ENCODE measurements at regions not wholly inside any gene's neighbourhood (a gene's known extent, or its start where the extent isn't known, plus 50 kb on each side); places are given as distances from the start of the nearest gene placed in this dataset.
"Not testable (repeated sequence)": the region's sequence is repeated elsewhere in the genome, so short reads cannot be mapped to it uniquely, and the experiment has no call there.

DNA sequence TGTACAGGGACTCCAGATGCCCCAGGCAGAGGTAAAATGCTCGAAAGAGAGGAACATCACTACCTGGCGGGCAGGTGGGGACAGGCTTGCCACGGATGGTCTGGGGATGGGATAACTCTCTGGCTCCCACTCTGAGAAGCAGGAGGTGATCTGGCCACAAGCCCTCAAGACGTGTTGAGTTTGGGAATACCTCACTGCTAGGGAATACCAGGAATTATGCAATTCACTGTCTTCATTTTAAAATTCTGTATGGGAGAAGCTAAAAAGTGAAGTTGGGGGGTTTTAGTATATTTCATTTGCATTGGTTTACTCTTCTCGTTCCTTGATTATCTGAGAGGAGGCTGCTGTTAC lies 510.4 kb downstream of the CCDC171 start:
- Mint-ChIP-seq H3K27me3 (ENCODE audit: low read depth) (no peaks in the 10 kb centered on the region), H3K36me3 (ENCODE audit: insufficient read depth in 2 of 2) (no peaks in the 10 kb centered on the region), H3K9me3 (peaks cover 0 to 4% of the 10 kb centered on the region in 2 donors), H3K4me3 (no peak overlapping the region), H3K4me1 (ENCODE audit: low read depth) (peaks cover 23% of the 10 kb centered on the region), H3K27ac (no peak overlapping the region)
- ATAC-seq (replicated peaks in 1 of 2) (no peak), DNase-seq (no peak)

DNA sequence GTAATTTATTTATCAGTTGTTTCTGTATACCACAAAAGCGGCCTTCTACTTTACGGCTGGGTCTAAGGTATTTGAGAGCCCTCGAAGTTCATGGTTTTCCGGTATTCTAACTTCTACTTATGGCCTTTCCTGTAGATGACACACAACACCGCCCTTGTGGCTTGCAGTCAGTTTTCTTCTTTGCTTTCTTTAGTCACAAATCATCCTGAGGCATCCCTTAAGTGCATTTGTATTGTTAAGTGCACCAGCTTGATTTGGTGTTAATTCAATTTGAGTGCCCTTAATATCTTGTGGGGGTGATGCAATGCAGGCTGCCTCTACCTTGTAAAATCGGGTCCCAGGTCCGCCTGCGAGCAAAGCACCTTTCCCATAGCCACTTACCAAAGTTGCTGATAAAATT lies 511.9 kb downstream of the CCDC171 start:
- no peaks in the 10 kb centered on the region for H3K27me3 Mint-ChIP-seq (ENCODE audit: low read depth)
- no peaks in the 10 kb centered on the region for H3K36me3 Mint-ChIP-seq (ENCODE audit: insufficient read depth in 2 of 2)
- ATAC-seq (replicated peaks in 1 of 2), result no peak
- H3K4me1 Mint-ChIP-seq (ENCODE audit: low read depth), result peaks cover 13% of the 10 kb centered on the region
- no peak overlapping the region for H3K4me3 Mint-ChIP-seq
- H3K9me3 Mint-ChIP-seq, result peaks cover 2 to 4% of the 10 kb centered on the region in 2 donors
- DNase-seq, result no peak
- H3K27ac Mint-ChIP-seq, result no peak overlapping the region

DNA sequence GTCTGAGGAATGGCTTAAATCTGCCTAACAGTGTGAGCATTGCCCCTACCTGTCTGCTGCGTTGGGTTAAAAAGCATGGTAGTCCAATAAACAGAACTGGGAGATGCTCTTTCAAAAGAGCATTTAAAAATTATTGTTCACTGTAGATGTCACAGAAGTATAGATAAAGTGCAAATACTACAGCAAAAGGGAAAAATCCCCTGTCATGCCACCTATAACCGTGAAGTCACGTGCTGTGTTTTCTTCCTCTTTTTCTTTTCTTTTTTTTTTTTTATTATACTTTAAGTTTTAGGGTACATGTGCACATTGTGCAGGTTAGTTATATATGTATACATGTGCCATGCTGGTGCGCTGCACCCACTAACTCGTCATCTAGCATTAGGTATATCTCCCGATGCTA lies 513.4 kb downstream of the CCDC171 start:
- H3K4me3 Mint-ChIP-seq; H3K27ac Mint-ChIP-seq; H3K9me3 Mint-ChIP-seq; H3K4me1 Mint-ChIP-seq (ENCODE audit: low read depth); H3K36me3 Mint-ChIP-seq (ENCODE audit: insufficient read depth in 2 of 2); ATAC-seq (replicated peaks in 1 of 2); H3K27me3 Mint-ChIP-seq (ENCODE audit: low read depth); DNase-seq: not testable (repeated sequence)

DNA sequence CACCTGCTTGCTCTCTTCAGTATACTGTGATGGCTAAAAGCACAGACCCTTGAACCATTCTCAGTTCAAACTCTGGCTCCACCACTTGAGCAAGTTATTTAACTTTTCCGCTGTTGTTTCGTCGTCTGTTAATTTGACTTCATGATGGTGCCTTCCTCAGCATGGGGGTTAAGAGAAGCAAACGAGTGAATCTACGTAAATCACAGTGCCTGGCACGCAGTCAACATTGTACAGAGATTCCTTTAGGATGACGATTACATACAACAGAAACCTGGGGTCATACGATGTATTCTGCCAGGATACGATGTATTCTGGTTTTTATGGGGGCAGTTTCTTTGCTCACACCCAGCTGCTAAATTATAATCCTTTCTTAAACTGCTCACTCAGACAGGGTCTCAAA lies 515.6 kb downstream of the CCDC171 start:
- Mint-ChIP-seq H3K9me3 (peaks cover 2 to 4% of the 10 kb centered on the region in 2 donors), H3K27me3 (ENCODE audit: low read depth) (peaks cover 7% of the 10 kb centered on the region), H3K4me1 (ENCODE audit: low read depth) (no peaks in the 10 kb centered on the region), H3K4me3 (no peak overlapping the region), H3K27ac (no peak overlapping the region), H3K36me3 (ENCODE audit: insufficient read depth in 2 of 2) (no peaks in the 10 kb centered on the region)
- no peak for ATAC-seq (replicated peaks in 1 of 2)
- DNase-seq, result no peak

DNA sequence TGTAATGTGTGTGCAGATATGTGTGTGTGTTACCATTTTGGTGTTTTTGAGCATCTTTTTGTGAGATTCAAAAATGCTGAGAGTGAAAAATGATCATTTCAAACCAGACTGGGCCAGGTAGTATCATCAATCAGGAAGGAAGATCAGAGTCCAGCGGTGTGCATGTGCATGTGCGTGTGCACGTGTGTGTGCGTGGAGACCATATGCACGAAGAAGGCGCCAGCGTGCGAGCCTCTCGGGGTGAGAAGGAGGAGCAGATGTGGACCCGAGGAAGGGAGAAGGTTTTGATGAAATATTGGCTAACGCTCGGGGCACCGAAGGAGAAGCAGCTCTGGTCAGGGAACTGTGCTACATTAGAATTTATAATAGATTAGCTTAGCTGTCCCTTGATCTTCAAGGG lies 516.4 kb downstream of the CCDC171 start:
- H3K27me3 Mint-ChIP-seq (ENCODE audit: low read depth), result peaks cover 7% of the 10 kb centered on the region
- DNase-seq (no peak), ATAC-seq (replicated peaks in 1 of 2) (no peak)
- H3K36me3 Mint-ChIP-seq (ENCODE audit: insufficient read depth in 2 of 2), result no peaks in the 10 kb centered on the region
- peaks cover 4 to 5% of the 10 kb centered on the region in 2 donors for H3K9me3 Mint-ChIP-seq
- no peaks in the 10 kb centered on the region for H3K4me1 Mint-ChIP-seq (ENCODE audit: low read depth)
- no peak overlapping the region for H3K4me3 Mint-ChIP-seq
- H3K27ac Mint-ChIP-seq, result no peak overlapping the region

DNA sequence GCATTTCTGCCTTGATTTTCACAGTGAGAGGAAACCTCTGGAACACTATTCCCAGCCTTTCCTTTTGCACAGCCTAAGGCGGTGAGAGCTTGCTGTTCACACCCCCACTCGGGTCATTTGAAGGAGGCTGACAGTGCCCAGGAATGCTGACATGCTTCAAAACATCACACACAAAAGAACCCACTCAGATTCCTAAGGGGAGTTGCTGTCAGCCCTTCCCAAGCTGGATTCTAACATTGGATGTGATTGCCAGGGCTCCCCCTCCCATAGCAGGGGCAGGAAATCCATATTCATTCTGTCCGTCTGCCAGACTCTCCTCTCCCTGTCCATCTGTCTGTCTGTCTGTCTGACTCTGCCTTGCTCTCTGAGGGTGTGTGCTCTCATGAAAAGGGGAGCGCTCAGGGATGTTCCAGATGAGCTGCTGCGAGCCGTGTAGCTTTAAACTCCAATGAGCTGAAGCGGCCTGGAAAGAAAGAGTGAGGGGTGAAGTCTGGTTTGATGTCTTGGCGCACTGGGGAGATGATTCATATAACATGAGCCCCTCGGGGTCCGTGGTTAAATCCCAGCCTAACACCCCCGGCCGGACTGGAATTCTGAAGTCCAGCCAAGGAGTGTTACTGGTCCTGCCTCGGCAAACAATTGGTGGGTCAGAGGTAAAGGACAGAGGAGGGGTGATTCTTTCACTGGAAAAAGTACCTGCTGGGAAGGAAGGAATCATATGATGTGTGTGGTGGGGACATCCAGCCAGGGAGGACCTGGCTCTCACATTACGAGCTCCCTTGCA lies 517.0 kb downstream of the CCDC171 start:
- DNase-seq (no peak), ATAC-seq (replicated peaks in 1 of 2) (no peak)
- Mint-ChIP-seq H3K9me3 (peaks cover 4 to 5% of the 10 kb centered on the region in 2 donors), H3K27me3 (ENCODE audit: low read depth) (peaks cover 7% of the 10 kb centered on the region), H3K36me3 (ENCODE audit: insufficient read depth in 2 of 2) (no peaks in the 10 kb centered on the region), H3K4me1 (ENCODE audit: low read depth) (no peaks in the 10 kb centered on the region), H3K4me3 (no peak overlapping the region), H3K27ac (no peak overlapping the region)

DNA sequence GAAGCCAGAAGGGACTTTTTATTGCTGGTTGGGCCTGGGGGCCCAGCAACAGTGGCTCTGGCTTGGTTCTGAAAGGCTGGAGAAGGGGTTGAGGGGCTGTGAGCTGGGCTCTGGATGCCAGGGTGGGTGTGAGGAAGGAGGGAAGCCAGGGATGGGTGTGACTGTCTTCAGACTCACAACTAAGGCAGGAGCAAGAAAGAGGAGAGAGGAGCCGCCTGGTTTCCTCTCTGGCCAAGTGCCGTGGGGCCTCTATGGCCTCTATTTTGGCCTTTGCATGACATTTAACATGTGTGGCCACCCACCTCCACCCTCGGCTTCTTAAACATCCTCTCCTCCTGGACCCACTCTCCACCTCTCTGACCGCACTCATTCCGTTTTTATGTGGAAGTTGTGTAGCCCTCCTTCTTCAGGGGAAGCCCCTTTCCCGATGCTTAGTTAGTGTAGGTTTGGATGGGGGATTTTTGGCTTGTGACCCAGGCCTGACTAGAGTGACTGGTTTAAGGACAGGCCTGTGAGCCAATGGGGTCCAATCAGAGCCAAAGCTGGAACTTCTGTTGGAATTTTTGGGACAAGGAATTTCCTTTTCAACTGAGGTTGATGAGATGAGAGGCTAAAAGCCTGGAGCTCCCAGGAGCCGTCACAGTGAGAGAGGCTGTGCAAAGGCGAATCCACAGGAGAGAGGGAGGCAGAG lies 517.8 kb downstream of the CCDC171 start:
- Mint-ChIP-seq H3K9me3 (peaks cover 4 to 5% of the 10 kb centered on the region in 2 donors), H3K4me1 (ENCODE audit: low read depth) (no peaks in the 10 kb centered on the region), H3K36me3 (ENCODE audit: insufficient read depth in 2 of 2) (no peaks in the 10 kb centered on the region), H3K27ac (no peak overlapping the region), H3K4me3 (no peak overlapping the region), H3K27me3 (ENCODE audit: low read depth) (peaks cover 7% of the 10 kb centered on the region)
- no peak for ATAC-seq (replicated peaks in 1 of 2)
- DNase-seq, result no peak

GRCh38 chr9:16071400-16071799 lies 518.6 kb downstream of the CCDC171 start:
- DNase-seq, result no peak
- Mint-ChIP-seq H3K9me3 (peaks cover 4 to 5% of the 10 kb centered on the region in 2 donors), H3K27me3 (ENCODE audit: low read depth) (peaks cover 7% of the 10 kb centered on the region), H3K27ac (no peak overlapping the region), H3K4me1 (ENCODE audit: low read depth) (no peaks in the 10 kb centered on the region), H3K4me3 (no peak overlapping the region), H3K36me3 (ENCODE audit: insufficient read depth in 2 of 2) (no peaks in the 10 kb centered on the region)
- ATAC-seq (replicated peaks in 1 of 2), result no peak

DNA sequence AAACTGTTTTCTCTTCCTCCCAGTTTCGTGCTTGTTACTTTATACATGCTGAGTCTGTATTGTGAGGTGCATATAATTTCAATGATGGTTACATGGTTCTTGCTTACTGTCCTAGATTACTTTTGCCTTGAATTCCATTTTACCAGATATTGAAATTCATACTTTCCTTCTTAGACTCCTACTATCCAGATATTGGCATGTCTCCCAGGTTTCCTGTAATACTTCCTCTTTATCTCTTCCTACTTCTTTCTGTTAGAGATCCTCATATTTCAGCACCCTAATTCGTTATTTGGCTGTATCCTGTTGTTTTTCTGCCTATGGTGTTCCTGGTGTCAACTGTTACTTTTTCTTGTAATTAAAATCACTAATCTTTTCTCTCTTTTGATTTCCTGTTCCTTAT lies 522.1 kb downstream of the CCDC171 start:
- Mint-ChIP-seq H3K27me3 (ENCODE audit: low read depth) (peaks cover 7% of the 10 kb centered on the region), H3K9me3 (peaks cover 3 to 6% of the 10 kb centered on the region in 2 donors), H3K36me3 (ENCODE audit: insufficient read depth in 2 of 2) (no peaks in the 10 kb centered on the region), H3K4me1 (ENCODE audit: low read depth) (no peaks in the 10 kb centered on the region), H3K4me3 (no peak overlapping the region), H3K27ac (no peak overlapping the region)
- no peak for DNase-seq
- ATAC-seq (replicated peaks in 1 of 2), result no peak

- Mint-ChIP-seq H3K27ac (no peak overlapping the region), H3K9me3 (peaks cover 3 to 6% of the 10 kb centered on the region in 2 donors), H3K4me3 (no peak overlapping the region)
Observed at GRCh38 chr9:16075696-16076095, 522.9 kb downstream of the CCDC171 start.

GRCh38 chr9:16076511-16076910 lies 523.7 kb downstream of the CCDC171 start:
- Mint-ChIP-seq H3K27ac (no peak overlapping the region), H3K4me3 (no peak overlapping the region), H3K9me3 (peaks cover 3 to 5% of the 10 kb centered on the region in 2 donors), H3K36me3 (ENCODE audit: insufficient read depth in 2 of 2) (no peaks in the 10 kb centered on the region), H3K4me1 (ENCODE audit: low read depth) (no peaks in the 10 kb centered on the region), H3K27me3 (ENCODE audit: low read depth) (peaks cover 7% of the 10 kb centered on the region)
- DNase-seq, result no peak
- ATAC-seq (replicated peaks in 1 of 2), result no peak

More at GRCh38 chr9:16075696-16076095, 522.9 kb downstream of the CCDC171 start:
- no peaks in the 10 kb centered on the region for H3K4me1 Mint-ChIP-seq (ENCODE audit: low read depth)
- peaks cover 7% of the 10 kb centered on the region for H3K27me3 Mint-ChIP-seq (ENCODE audit: low read depth)
- no peak for ATAC-seq (replicated peaks in 1 of 2)
- DNase-seq, result no peak
- no peaks in the 10 kb centered on the region for H3K36me3 Mint-ChIP-seq (ENCODE audit: insufficient read depth in 2 of 2)

GRCh38 chr9:16082796-16083195 lies 530.0 kb downstream of the CCDC171 start:
- no peak for ATAC-seq (replicated peaks in 1 of 2)
- Mint-ChIP-seq H3K36me3 (ENCODE audit: insufficient read depth in 2 of 2) (peaks cover 0 to 3% of the 10 kb centered on the region in 2 donors), H3K27ac (no peak overlapping the region), H3K4me3 (no peak overlapping the region), H3K9me3 (peaks cover 7 to 12% of the 10 kb centered on the region in 2 donors), H3K4me1 (ENCODE audit: low read depth) (no peaks in the 10 kb centered on the region), H3K27me3 (ENCODE audit: low read depth) (peaks cover 6% of the 10 kb centered on the region)
- no peak for DNase-seq

DNA sequence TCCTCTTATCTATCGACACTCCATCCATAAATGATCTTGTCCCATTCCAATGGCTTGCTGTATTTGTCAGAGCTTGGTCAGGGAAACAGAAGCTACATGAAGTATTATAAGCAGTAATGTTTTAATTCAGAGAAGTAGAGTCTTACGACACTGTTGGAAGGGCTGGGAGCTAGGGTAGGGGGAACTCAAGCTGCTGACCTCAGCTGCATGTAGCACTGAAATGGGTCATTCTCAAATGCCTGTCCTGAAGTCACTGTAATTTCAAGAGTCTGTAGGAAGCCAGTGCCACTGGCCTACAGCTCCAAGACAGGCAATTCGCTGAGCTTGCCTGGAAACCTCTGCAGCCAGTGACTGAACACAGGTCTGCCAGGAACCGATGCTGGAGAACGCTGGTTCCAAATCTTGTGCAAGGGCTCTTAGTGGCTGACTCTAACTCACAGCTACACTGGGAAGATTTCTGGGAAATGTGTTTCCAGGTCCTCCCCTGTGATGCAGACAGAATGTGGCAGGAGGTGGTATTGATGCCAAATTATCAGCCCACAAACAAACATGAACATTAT lies 532.4 kb downstream of the CCDC171 start:
- no peak for ATAC-seq (replicated peaks in 1 of 2)
- Mint-ChIP-seq H3K27ac (no peak overlapping the region), H3K27me3 (ENCODE audit: low read depth) (peaks cover 6% of the 10 kb centered on the region), H3K9me3 (peaks cover 12 to 13% of the 10 kb centered on the region in 2 donors), H3K4me3 (no peak overlapping the region), H3K4me1 (ENCODE audit: low read depth) (no peaks in the 10 kb centered on the region), H3K36me3 (ENCODE audit: insufficient read depth in 2 of 2) (peaks cover 0 to 3% of the 10 kb centered on the region in 2 donors)
- DNase-seq, result no peak

Measured in activated T-cell treated with anti-CD3 and anti-CD28 coated beads, Interleukin-2, amount 50 U/mL, for 72 hours (primary cell).